Neural cell (in vitro differentiated cells): ENCODE measurements at regions not wholly inside any gene's neighbourhood (a gene's known extent, or its start where the extent isn't known, plus 50 kb on each side); places are given as distances from the start of the nearest gene placed in this dataset.

ENCODE experiments used
- CTCF ChIP-seq: fragments of 450-650 bp; IDR thresholded peaks from 2 replicates; pipeline ENCODE4 v1.5.1; 2014; ENCODE audit warnings: antibody characterized with exemption, mild to moderate bottlenecking, moderate library complexity; ENCODE audit not compliant: poor library complexity, severe bottlenecking
- EP300 ChIP-seq: fragments of 450-650 bp; conservative IDR thresholded peaks from 2 replicates; pipeline ENCODE4 v1.6.1; 2014; ENCODE audit warnings: antibody characterized with exemption, mild to moderate bottlenecking, moderate library complexity; ENCODE audit not compliant: poor library complexity, severe bottlenecking
- MXI1 ChIP-seq: fragments of 450-650 bp; conservative IDR thresholded peaks from 2 replicates; pipeline ENCODE4 v1.6.1; 2014; ENCODE audit warnings: antibody characterized with exemption, mild to moderate bottlenecking; ENCODE audit not compliant: poor library complexity, severe bottlenecking
- POLR2AphosphoS5 ChIP-seq: IDR thresholded peaks from 2 replicates; pipeline ENCODE4 v1.6.1; 2012
- RAD21 ChIP-seq: fragments of 450-650 bp; conservative IDR thresholded peaks from 2 replicates; pipeline ENCODE4 v1.6.1; 2014; ENCODE audit warnings: antibody characterized with exemption, mild to moderate bottlenecking, moderate library complexity
- REST ChIP-seq: IDR thresholded peaks from 2 replicates; pipeline ENCODE4 v1.6.1; 2012; ENCODE audit warnings: borderline replicate concordance

GRCh38 chrX:69024161-69024736 is 141.0 kb downstream of the PJA1 start:
- TF ChIP-seq CTCF (no peak), REST (no peak), POLR2AphosphoS5 (no peak), RAD21 (no peak), MXI1 (no peak), EP300 (no peak)
